Epithelial cell of esophagus (primary cell): ENCODE measurements at regions not wholly inside any gene's neighbourhood (a gene's known extent, or its start where the extent isn't known, plus 50 kb on each side); places are given as distances from the start of the nearest gene placed in this dataset.

Experiments
- DNase-seq: peaks from one replicate; pipeline ENCODE4 v3.0.0; 2010; ENCODE audit warnings: low read depth
- H3K4me3 ChIP-seq: 2 replicates; pipeline ENCODE4 v1.5.1; 2011; ENCODE audit warnings: mild to moderate bottlenecking, low read length, control low read depth
- TF ChIP-seq, protein P1 (sequence below): IDR thresholded peaks from 2 replicates; pipeline ENCODE4 v1.5.1; 2011; ENCODE audit warnings: low read depth, mild to moderate bottlenecking, low read length, control low read depth, inconsistent platforms; ENCODE audit not compliant: insufficient read depth; ENCODE audit errors: missing control alignments

DNA sequence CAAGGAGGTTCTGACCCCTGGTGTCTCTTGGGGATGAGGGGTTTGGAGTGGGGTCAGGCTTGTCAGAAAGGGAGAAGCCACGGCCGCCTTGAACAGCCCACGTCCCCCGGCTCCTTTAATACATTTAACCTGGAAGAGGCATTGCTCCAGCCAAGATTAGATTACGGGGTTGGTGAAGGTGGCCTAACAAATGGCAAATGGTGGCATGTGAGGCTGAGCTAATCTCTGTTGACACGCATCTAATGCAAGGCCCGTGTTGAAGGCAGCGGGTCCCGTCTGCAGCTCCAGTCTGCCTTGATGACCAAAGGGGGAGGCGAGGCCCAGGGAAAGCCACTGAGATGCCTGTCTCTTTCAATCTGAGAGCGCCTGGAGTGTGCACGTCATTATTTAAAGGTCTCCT, 673.7 kb upstream of the TBX3 start:
- TF ChIP-seq, protein P1, sequence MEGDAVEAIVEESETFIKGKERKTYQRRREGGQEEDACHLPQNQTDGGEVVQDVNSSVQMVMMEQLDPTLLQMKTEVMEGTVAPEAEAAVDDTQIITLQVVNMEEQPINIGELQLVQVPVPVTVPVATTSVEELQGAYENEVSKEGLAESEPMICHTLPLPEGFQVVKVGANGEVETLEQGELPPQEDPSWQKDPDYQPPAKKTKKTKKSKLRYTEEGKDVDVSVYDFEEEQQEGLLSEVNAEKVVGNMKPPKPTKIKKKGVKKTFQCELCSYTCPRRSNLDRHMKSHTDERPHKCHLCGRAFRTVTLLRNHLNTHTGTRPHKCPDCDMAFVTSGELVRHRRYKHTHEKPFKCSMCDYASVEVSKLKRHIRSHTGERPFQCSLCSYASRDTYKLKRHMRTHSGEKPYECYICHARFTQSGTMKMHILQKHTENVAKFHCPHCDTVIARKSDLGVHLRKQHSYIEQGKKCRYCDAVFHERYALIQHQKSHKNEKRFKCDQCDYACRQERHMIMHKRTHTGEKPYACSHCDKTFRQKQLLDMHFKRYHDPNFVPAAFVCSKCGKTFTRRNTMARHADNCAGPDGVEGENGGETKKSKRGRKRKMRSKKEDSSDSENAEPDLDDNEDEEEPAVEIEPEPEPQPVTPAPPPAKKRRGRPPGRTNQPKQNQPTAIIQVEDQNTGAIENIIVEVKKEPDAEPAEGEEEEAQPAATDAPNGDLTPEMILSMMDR: no peak
- DNase-seq: no peak
- no peak overlapping the region for H3K4me3 ChIP-seq

- TF ChIP-seq, protein P1: no peak
- no peak overlapping the region for H3K4me3 ChIP-seq
- peak; percentile 41 for DNase-seq
Observed at GRCh38 chr12:115355301-115355700, 671.3 kb upstream of the TBX3 start.

DNA sequence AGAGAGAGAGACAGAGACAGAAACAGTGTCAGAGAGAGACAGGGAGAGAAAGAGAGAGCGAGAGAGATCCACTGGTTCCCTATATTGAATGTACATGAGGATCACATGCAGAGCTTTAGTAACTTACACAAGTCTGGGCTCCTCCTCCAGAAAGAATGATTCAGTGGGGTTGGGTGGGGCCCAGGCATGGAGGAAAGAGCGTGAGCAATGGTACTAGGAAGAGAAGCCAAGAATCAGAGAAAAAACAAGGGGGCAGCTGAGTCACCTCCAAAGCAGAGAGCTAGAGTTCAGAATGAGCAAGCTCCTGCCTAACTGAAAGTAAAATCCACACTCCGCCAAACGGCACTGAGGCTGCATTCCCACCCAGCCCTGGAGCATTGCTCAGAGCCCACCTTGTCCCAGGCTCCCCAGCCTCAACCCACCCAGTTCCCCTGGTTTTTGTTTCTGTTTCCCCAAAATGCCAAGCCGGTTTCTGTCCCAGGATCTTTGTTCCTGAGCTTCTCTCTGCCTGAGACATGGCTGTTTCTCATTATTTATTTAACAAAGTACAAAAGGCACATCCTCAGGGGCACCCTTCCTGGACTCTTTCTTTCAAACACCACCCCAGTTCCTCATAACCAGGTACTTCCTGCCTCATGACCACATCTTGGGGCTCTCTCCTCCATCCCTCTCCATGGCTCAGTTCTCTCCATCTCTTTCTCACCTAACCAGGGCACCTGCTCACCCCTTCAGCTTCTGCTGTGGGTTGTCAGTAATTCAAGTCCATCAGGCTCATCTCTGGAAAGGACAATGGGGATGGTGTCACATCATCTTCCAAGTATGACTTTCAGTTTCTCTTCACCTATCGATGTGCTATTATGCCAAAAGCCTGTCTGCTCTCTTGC, 670.3 kb upstream of the TBX3 start:
- DNase-seq: peak; percentile 99
- H3K4me3 ChIP-seq: peak overlapping the region; percentile 57
- TF ChIP-seq, protein P1: no peak

DNA sequence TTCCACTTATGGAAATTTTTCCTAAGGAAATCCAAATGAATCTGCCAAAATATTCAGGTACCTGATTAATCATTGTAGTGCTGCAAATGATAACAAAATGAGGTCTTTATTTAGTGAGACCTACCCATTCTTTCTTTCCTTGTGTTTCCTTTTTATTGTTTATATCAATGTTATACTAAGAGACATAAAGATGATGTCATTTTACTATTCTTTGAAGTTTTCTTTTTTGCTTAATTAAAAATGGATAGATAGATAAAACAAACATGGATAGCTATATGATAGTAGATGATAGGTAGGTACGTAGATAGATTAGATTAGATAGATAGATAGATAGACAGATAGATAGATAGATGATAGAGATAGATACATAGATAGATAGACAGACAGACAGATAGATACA, 669.5 kb upstream of the TBX3 start:
- no peak for DNase-seq
- TF ChIP-seq, protein P1: no peak
- H3K4me3 ChIP-seq: no peak overlapping the region

DNA sequence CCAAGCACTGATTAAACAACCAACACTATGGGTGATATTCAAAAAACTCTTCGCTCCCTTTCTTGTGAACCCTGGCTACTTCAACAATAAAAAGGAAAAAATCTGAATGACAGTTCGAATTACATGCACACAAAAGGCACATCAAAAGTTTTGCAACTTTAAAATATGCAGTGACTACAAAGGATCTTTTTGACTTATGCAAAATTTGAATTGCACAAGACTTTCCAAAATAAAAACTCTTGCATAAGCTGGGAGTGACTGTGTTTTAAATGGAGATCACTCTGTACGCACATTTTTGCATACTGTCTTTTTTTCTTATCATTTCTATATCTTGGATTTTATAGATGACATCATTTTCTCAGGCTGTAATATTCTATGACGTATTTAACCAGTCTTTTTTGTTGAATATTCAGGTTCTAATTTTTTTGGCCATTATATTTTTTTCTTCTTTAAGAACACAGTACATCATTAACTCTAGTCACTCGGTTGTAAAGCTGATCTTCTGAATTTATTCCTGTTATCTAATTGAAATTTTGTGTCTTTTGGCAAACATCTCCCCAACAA, 667.6 kb upstream of the TBX3 start:
- no peak overlapping the region for H3K4me3 ChIP-seq
- TF ChIP-seq, protein P1: no peak
- peak; percentile 76 for DNase-seq

GRCh38 chr12:115349711-115350110, 665.7 kb upstream of the TBX3 start:
- TF ChIP-seq, protein P1: no peak
- no peak overlapping the region for H3K4me3 ChIP-seq
- DNase-seq: no peak

- DNase-seq: no peak
- TF ChIP-seq, protein P1: no peak
Observed at GRCh38 chr12:115348301-115348700, 664.3 kb upstream of the TBX3 start.

More at GRCh38 chr12:115348301-115348700, 664.3 kb upstream of the TBX3 start:
- no peak overlapping the region for H3K4me3 ChIP-seq
